Left lung (tissue), 4 donors: ENCODE measurements at regions not wholly inside any gene's neighbourhood (a gene's known extent, or its start where the extent isn't known, plus 50 kb on each side); places are given as distances from the start of the nearest gene placed in this dataset.

Experiments used
- ATAC-seq: fragments of 200-7000 bp; cut with Tn5 transposase; one replicate; pipeline ENCODE4 v1.9.1; 2020; ENCODE audit warnings: moderate library complexity
- DNase-seq, 4 donors: peaks; one replicate each; pipeline ENCODE4 v3.0.0-alpha.2; 2013 to 2020
- H3K27ac ChIP-seq, 2 donors: fragments of 200-600 bp; sonication (generic) in 1 of 2; one replicate each; pipeline versions ENCODE4 v1.5.0 to v1.8.0; 2020 to 2021
- H3K27me3 ChIP-seq, 2 donors: fragments of 200-600 bp; sonication (generic) in 1 of 2; one replicate each; pipeline versions ENCODE4 v1.5.0 to v1.8.0; 2020 to 2021
- H3K36me3 ChIP-seq, 2 donors: fragments of 200-600 bp; sonication (generic) in 1 of 2; one replicate each; pipeline versions ENCODE4 v1.5.0 to v1.8.0; 2020 to 2021
- H3K4me1 ChIP-seq, 2 donors: fragments of 200-600 bp; one replicate each; pipeline ENCODE4 v1.8.0; 2021
- H3K4me3 ChIP-seq, 2 donors: fragments of 200-600 bp; sonication (generic) in 1 of 2; one replicate each; pipeline versions ENCODE4 v1.5.0 to v1.8.0; 2020 to 2021; ENCODE audit warnings: mild to moderate bottlenecking in 1 of 2
- H3K9me3 ChIP-seq, 2 donors: fragments of 200-600 bp; sonication (generic) in 1 of 2; one replicate each; pipeline versions ENCODE4 v1.5.0 to v1.8.0; 2020 to 2021
- CTCF ChIP-seq, 2 donors: fragments of 200-600 bp; sonication (generic) in 1 of 2; IDR thresholded peaks; one replicate each; pipeline versions ENCODE4 v1.5.0 to v1.8.0; 2021; ENCODE audit warnings: antibody characterized with exemption in 2 of 2
- intact Hi-C, 2 donors: fragments of 100-400 bp; cut with DNase I; formaldehyde crosslinking; loops; one replicate each; pipeline versions ENCODE4 v1.11.2 to v1.14.2; 2022
- donor health status: DM: no; HTN: yes; CAD: no.
- donor health status: DM: no; HTN: no; CAD: no.

- intact Hi-C loops = no loop called here
- no peaks in the 10 kb centered on the region for H3K27me3 ChIP-seq
- ATAC-seq = no peak
Observed at GRCh38 chr2:39609917-39610316, 55.8 kb upstream of the TMEM178A start.

GRCh38 chr2:39615675-39616074 is 50.0 kb upstream of the TMEM178A start:
- no peaks in the 10 kb centered on the region for H3K36me3 ChIP-seq
- ATAC-seq = no peak
- DNase-seq = no peak
- H3K27me3 ChIP-seq = no peaks in the 10 kb centered on the region
- intact Hi-C loops = no loop called here
- no peak overlapping the region for H3K4me3 ChIP-seq
- peaks cover 5 to 15% of the 10 kb centered on the region in 2 donors for H3K4me1 ChIP-seq
- no peak for TF ChIP-seq CTCF (IDR thresholded peaks at IDR 0.05)
- H3K27ac ChIP-seq = no peak overlapping the region
- H3K9me3 ChIP-seq = no peaks in the 10 kb centered on the region

More at GRCh38 chr2:39609917-39610316, 55.8 kb upstream of the TMEM178A start:
- Histone ChIP-seq H3K36me3 (no peaks in the 10 kb centered on the region), H3K9me3 (no peaks in the 10 kb centered on the region), H3K27ac (no peak overlapping the region), H3K4me1 (no peaks in the 10 kb centered on the region), H3K4me3 (no peak overlapping the region)
- no peak for DNase-seq
- no peak for TF ChIP-seq CTCF (IDR thresholded peaks at IDR 0.05)
